ENCODE measurements at regions not wholly inside any gene's neighbourhood (a gene's known extent, or its start where the extent isn't known, plus 50 kb on each side); places are given as distances from the start of the nearest gene placed in this dataset.

GRCh38 chr16:85297881-85298280 is 185.6 kb upstream of the CIBAR2 start:
- TF ChIP-seq CTCF (conservative IDR thresholded peaks at IDR 0.05; ENCODE audit: low read depth, low read length) = no peak
- Histone ChIP-seq H3K36me3 (ENCODE audit: insufficient read depth) (no peaks in the 10 kb centered on the region), H3K4me3 (IDR thresholded peaks at IDR 0.05; ENCODE audit: insufficient read depth, low read depth, low read length) (no peak overlapping the region), H4K20me1 (ENCODE audit: insufficient read depth) (no peaks in the 10 kb centered on the region), H3K4me1 (ENCODE audit: low read depth, poor library complexity, severe bottlenecking) (no peaks in the 10 kb centered on the region), H3K79me2 (ENCODE audit: insufficient read depth, low read depth) (no peaks in the 10 kb centered on the region), H3K9ac (no peak overlapping the region), H2AFZ (ENCODE audit: low read depth) (no peak overlapping the region), H3K4me2 (no peak overlapping the region), H3K27ac (no peak overlapping the region), H3K27me3 (ENCODE audit: insufficient read depth, low read depth) (peaks cover 92% of the 10 kb centered on the region)

- H3K79me2 ChIP-seq (ENCODE audit: insufficient read depth, low read depth) = no peaks in the 10 kb centered on the region
- H3K4me2 ChIP-seq = no peak overlapping the region
- H2AFZ ChIP-seq (ENCODE audit: low read depth) = no peak overlapping the region
- no peaks in the 10 kb centered on the region for H3K36me3 ChIP-seq (ENCODE audit: insufficient read depth)
- TF ChIP-seq CTCF (conservative IDR thresholded peaks at IDR 0.05; ENCODE audit: low read depth, low read length) = no peak
- no peaks in the 10 kb centered on the region for H3K4me1 ChIP-seq (ENCODE audit: low read depth, poor library complexity, severe bottlenecking)
- no peak overlapping the region for H3K4me3 ChIP-seq (IDR thresholded peaks at IDR 0.05; ENCODE audit: insufficient read depth, low read depth, low read length)
- no peaks in the 10 kb centered on the region for H4K20me1 ChIP-seq (ENCODE audit: insufficient read depth)
- no peak overlapping the region for H3K9ac ChIP-seq
- no peak overlapping the region for H3K27ac ChIP-seq
- peaks cover 88% of the 10 kb centered on the region for H3K27me3 ChIP-seq (ENCODE audit: insufficient read depth, low read depth)
Observed at GRCh38 chr16:85300406-85300968, 188.2 kb upstream of the CIBAR2 start.

- Histone ChIP-seq H3K4me1 (ENCODE audit: low read depth, poor library complexity, severe bottlenecking) (no peaks in the 10 kb centered on the region), H3K9ac (no peak overlapping the region), H3K27me3 (ENCODE audit: insufficient read depth, low read depth) (peaks cover 90% of the 10 kb centered on the region), H3K4me3 (IDR thresholded peaks at IDR 0.05; ENCODE audit: insufficient read depth, low read depth, low read length) (no peak overlapping the region), H3K27ac (no peak overlapping the region), H3K79me2 (ENCODE audit: insufficient read depth, low read depth) (no peaks in the 10 kb centered on the region), H4K20me1 (ENCODE audit: insufficient read depth) (no peaks in the 10 kb centered on the region), H3K36me3 (ENCODE audit: insufficient read depth) (no peaks in the 10 kb centered on the region), H3K4me2 (no peak overlapping the region), H2AFZ (ENCODE audit: low read depth) (no peak overlapping the region)
- TF ChIP-seq CTCF (conservative IDR thresholded peaks at IDR 0.05; ENCODE audit: low read depth, low read length) = no peak
Observed at GRCh38 chr16:85301231-85301630, 189.0 kb upstream of the CIBAR2 start.

- H4K20me1 ChIP-seq (ENCODE audit: insufficient read depth) = no peaks in the 10 kb centered on the region
- no peak overlapping the region for H3K9ac ChIP-seq
- no peaks in the 10 kb centered on the region for H3K79me2 ChIP-seq (ENCODE audit: insufficient read depth, low read depth)
- TF ChIP-seq CTCF (conservative IDR thresholded peaks at IDR 0.05; ENCODE audit: low read depth, low read length) = no peak
- no peaks in the 10 kb centered on the region for H3K36me3 ChIP-seq (ENCODE audit: insufficient read depth)
- H3K27me3 ChIP-seq (ENCODE audit: insufficient read depth, low read depth) = peaks cover 87% of the 10 kb centered on the region; the same call in 1 of the 2 replicates
- no peak overlapping the region for H3K4me2 ChIP-seq
- H3K4me3 ChIP-seq (IDR thresholded peaks at IDR 0.05; ENCODE audit: insufficient read depth, low read depth, low read length) = no peak overlapping the region
- no peak overlapping the region for H3K27ac ChIP-seq
- no peaks in the 10 kb centered on the region for H3K4me1 ChIP-seq (ENCODE audit: low read depth, poor library complexity, severe bottlenecking)
- no peak overlapping the region for H2AFZ ChIP-seq (ENCODE audit: low read depth)
Observed at GRCh38 chr16:85302018-85302847, 190.0 kb upstream of the CIBAR2 start.

Data from KMS-11 (cell line).